ENCODE measurements at regions not wholly inside any gene's neighbourhood (a gene's known extent, or its start where the extent isn't known, plus 50 kb on each side); places are given as distances from the start of the nearest gene placed in this dataset.

GRCh38 chr9:30382271-30382670 is 2002.2 kb upstream of the ACO1 start (continued):
- TF ChIP-seq, protein P1, sequence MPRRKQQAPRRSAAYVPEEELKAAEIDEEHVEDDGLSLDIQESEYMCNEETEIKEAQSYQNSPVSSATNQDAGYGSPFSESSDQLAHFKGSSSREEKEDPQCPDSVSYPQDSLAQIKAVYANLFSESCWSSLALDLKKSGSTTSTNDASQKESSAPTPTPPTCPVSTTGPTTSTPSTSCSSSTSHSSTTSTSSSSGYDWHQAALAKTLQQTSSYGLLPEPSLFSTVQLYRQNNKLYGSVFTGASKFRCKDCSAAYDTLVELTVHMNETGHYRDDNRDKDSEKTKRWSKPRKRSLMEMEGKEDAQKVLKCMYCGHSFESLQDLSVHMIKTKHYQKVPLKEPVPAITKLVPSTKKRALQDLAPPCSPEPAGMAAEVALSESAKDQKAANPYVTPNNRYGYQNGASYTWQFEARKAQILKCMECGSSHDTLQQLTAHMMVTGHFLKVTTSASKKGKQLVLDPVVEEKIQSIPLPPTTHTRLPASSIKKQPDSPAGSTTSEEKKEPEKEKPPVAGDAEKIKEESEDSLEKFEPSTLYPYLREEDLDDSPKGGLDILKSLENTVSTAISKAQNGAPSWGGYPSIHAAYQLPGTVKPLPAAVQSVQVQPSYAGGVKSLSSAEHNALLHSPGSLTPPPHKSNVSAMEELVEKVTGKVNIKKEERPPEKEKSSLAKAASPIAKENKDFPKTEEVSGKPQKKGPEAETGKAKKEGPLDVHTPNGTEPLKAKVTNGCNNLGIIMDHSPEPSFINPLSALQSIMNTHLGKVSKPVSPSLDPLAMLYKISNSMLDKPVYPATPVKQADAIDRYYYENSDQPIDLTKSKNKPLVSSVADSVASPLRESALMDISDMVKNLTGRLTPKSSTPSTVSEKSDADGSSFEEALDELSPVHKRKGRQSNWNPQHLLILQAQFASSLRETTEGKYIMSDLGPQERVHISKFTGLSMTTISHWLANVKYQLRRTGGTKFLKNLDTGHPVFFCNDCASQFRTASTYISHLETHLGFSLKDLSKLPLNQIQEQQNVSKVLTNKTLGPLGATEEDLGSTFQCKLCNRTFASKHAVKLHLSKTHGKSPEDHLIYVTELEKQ (tag by site-specific recombination; IDR thresholded peaks at IDR 0.05; ENCODE audit: borderline replicate concordance) = no peak
- TF ChIP-seq IKZF3 (tag by site-specific recombination; IDR thresholded peaks at IDR 0.05) (no peak), ZNF645 (tag by site-specific recombination; IDR thresholded peaks at IDR 0.05) (no peak)

- H3K4me1 ChIP-seq (ENCODE audit: control insufficient read depth, insufficient read depth, low read length) = no peaks in the 10 kb centered on the region
- POLR2A ChIA-PET = no interaction called here
- H3K4me3 ChIP-seq (ENCODE audit: low read depth, low read length) = no peak overlapping the region
- no peak overlapping the region for H3K27ac ChIP-seq (ENCODE audit: extremely low read depth, low read depth, low read length)
- H3K36me3 ChIP-seq (ENCODE audit: control insufficient read depth in 2 of 2, insufficient read depth in 1 of 2, low read length in 2 of 2) = no peaks in the 10 kb centered on the region
- CTCF ChIA-PET = no interaction called here
- H3K9me3 ChIP-seq (ENCODE audit: control insufficient read depth, insufficient read depth, low read depth, low read length) = no peaks in the 10 kb centered on the region
- TF ChIP-seq MZF1 (tag by site-specific recombination; IDR thresholded peaks at IDR 0.05; ENCODE audit: borderline replicate concordance) (no peak), ZNF112 (tag by site-specific recombination; IDR thresholded peaks at IDR 0.05) (no peak), ZNF48 (tag by site-specific recombination; IDR thresholded peaks at IDR 0.05) (no peak), ZNF555 (tag by site-specific recombination; conservative IDR thresholded peaks at IDR 0.05) (no peak)
Observed at GRCh38 chr9:30410273-30410672, 1974.2 kb upstream of the ACO1 start.

- H3K4me3 ChIP-seq (ENCODE audit: low read depth, low read length) = no peak overlapping the region
- no peaks in the 10 kb centered on the region for H3K9me3 ChIP-seq (ENCODE audit: control insufficient read depth, insufficient read depth, low read depth, low read length)
- ChIA-PET POLR2A (no interaction called here), CTCF (no interaction called here)
- no peaks in the 10 kb centered on the region for H3K4me1 ChIP-seq (ENCODE audit: control insufficient read depth, insufficient read depth, low read length)
- TF ChIP-seq KLF9 (tag by site-specific recombination; IDR thresholded peaks at IDR 0.05; ENCODE audit: low read depth) (no peak), ZNF768 (tag by site-specific recombination; IDR thresholded peaks at IDR 0.05) (no peak), ZNF132 (tag by site-specific recombination; IDR thresholded peaks at IDR 0.05; ENCODE audit: borderline replicate concordance) (no peak), ZNF23 (tag by site-specific recombination; IDR thresholded peaks at IDR 0.05; ENCODE audit: borderline replicate concordance) (no peak), ZNF624 (tag by site-specific recombination; IDR thresholded peaks at IDR 0.05) (no peak)
- no peaks in the 10 kb centered on the region for H3K36me3 ChIP-seq (ENCODE audit: control insufficient read depth in 2 of 2, insufficient read depth in 1 of 2, low read length in 2 of 2)
- H3K27ac ChIP-seq (ENCODE audit: extremely low read depth, low read depth, low read length) = no peak overlapping the region
Observed at GRCh38 chr9:30411571-30411970, 1972.9 kb upstream of the ACO1 start.

DNA sequence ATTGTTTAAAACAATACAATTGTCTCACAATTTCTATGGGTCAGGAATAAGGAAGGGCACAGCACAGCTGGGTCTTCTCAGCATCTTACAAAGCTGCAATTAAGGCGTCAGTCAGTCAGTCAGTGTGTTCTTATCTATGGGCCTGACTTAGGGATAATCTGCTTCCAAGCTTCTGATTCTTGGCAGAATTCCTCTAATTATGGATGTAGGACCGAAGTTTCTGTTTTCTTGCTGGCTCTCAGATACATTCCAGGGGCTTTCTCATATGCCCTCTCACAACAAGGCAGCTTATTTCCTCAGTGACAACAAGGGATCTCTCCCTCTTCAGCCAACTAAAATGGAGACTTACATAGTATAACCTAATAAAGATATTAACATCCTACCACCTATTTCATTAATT is 1925.3 kb upstream of the ACO1 start:
- H3K4me1 ChIP-seq (ENCODE audit: control insufficient read depth, insufficient read depth, low read length) = no peaks in the 10 kb centered on the region
- TF ChIP-seq SP3 (tag by site-specific recombination; IDR thresholded peaks at IDR 0.05) (no peak), GLIS2 (tag by site-specific recombination; IDR thresholded peaks at IDR 0.05) (no peak), ZNF354C (tag by site-specific recombination; IDR thresholded peaks at IDR 0.05; ENCODE audit: borderline replicate concordance, low read depth) (no peak), ZNF692 (tag by site-specific recombination; IDR thresholded peaks at IDR 0.05) (no peak), ZBTB21 (tag by site-specific recombination; IDR thresholded peaks at IDR 0.05) (no peak), ZNF544 (tag by site-specific recombination; IDR thresholded peaks at IDR 0.05) (no peak)
- TF ChIP-seq, protein P2, sequence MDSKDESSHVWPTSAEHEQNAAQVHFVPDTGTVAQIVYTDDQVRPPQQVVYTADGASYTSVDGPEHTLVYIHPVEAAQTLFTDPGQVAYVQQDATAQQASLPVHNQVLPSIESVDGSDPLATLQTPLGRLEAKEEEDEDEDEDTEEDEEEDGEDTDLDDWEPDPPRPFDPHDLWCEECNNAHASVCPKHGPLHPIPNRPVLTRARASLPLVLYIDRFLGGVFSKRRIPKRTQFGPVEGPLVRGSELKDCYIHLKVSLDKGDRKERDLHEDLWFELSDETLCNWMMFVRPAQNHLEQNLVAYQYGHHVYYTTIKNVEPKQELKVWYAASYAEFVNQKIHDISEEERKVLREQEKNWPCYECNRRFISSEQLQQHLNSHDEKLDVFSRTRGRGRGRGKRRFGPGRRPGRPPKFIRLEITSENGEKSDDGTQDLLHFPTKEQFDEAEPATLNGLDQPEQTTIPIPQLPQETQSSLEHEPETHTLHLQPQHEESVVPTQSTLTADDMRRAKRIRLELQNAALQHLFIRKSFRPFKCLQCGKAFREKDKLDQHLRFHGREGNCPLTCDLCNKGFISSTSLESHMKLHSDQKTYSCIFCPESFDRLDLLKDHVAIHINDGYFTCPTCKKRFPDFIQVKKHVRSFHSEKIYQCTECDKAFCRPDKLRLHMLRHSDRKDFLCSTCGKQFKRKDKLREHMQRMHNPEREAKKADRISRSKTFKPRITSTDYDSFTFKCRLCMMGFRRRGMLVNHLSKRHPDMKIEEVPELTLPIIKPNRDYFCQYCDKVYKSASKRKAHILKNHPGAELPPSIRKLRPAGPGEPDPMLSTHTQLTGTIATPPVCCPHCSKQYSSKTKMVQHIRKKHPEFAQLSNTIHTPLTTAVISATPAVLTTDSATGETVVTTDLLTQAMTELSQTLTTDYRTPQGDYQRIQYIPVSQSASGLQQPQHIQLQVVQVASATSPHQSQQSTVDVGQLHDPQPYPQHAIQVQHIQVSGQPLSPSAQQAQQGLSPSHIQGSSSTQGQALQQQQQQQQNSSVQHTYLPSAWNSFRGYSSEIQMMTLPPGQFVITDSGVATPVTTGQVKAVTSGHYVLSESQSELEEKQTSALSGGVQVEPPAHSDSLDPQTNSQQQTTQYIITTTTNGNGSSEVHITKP (tag by site-specific recombination; IDR thresholded peaks at IDR 0.05) = no peak
- no peaks in the 10 kb centered on the region for H3K9me3 ChIP-seq (ENCODE audit: control insufficient read depth, insufficient read depth, low read depth, low read length)
- no peak overlapping the region for H3K27ac ChIP-seq (ENCODE audit: extremely low read depth, low read depth, low read length)
- H3K4me3 ChIP-seq (ENCODE audit: low read depth, low read length) = no peak overlapping the region
- H3K36me3 ChIP-seq (ENCODE audit: control insufficient read depth in 2 of 2, insufficient read depth in 1 of 2, low read length in 2 of 2) = no peaks in the 10 kb centered on the region
- CTCF ChIA-PET = no interaction called here
- POLR2A ChIA-PET = no interaction called here

Measured in HEK293 (cell line).